ENCODE measurements at regions not wholly inside any gene's neighbourhood (a gene's known extent, or its start where the extent isn't known, plus 50 kb on each side); places are given as distances from the start of the nearest gene placed in this dataset.

GRCh38 chrX:114087543-114087942, 496.3 kb upstream of the HTR2C start:
- TF ChIP-seq CTCF (IDR thresholded peaks at IDR 0.05) (no peak), POLR2A (IDR thresholded peaks at IDR 0.05) (no peak)

All from tibial nerve (tissue), 3 donors.